Kidney (tissue), 13 donors: ENCODE measurements at regions not wholly inside any gene's neighbourhood (a gene's known extent, or its start where the extent isn't known, plus 50 kb on each side); places are given as distances from the start of the nearest gene placed in this dataset.

Experiments
- DNase-seq, 5 donors: peaks; one replicate each; pipeline ENCODE4 v3.0.0-alpha.2; 2013 to 2020
- FAIRE-seq: peaks from 2 replicates; lab custom pipeline; 2012; peaks lifted over from hg19 to GRCh38; lab: Jason Lieb, UNC
- H3K27ac ChIP-seq, 2 donors: one replicate each; pipeline ENCODE4 v1.7.0; 2013; ENCODE audit warnings: low read depth in 2 of 2, low read length in 2 of 2, inconsistent platforms in 1 of 2
- H3K27me3 ChIP-seq: one replicate; pipeline ENCODE4 v1.7.1; 2013; ENCODE audit warnings: low read length, inconsistent platforms; ENCODE audit not compliant: control insufficient read depth, insufficient read depth
- H3K36me3 ChIP-seq, 3 donors: one replicate each; pipeline versions ENCODE4 v1.7.0 to v1.7.1; 2013; ENCODE audit warnings: low read length in 3 of 3, control low read depth in 1 of 3, inconsistent platforms in 1 of 3; ENCODE audit not compliant: insufficient read depth in 3 of 3, control insufficient read depth in 2 of 3
- H3K4me1 ChIP-seq, 3 donors: one replicate each; pipeline versions ENCODE4 v1.7.0 to v1.7.1; 2013; ENCODE audit warnings: low read length in 3 of 3, inconsistent platforms in 1 of 3, low read depth in 1 of 3; ENCODE audit not compliant: control insufficient read depth in 2 of 3, insufficient read depth in 2 of 3
- H3K4me3 ChIP-seq, 3 donors: one replicate each; pipeline versions ENCODE4 v1.7.0 to v1.8.1; 2013; ENCODE audit warnings: low read length in 3 of 3, control low read depth in 1 of 3, inconsistent platforms in 1 of 3
- H3K9ac ChIP-seq, 3 donors: one replicate each; pipeline versions ENCODE4 v1.7.0 to v1.7.1; 2013; ENCODE audit warnings: low read length in 3 of 3, control low read depth in 1 of 3, inconsistent platforms in 1 of 3
- H3K9me3 ChIP-seq, 3 donors: one replicate each; pipeline versions ENCODE4 v1.7.0 to v1.7.1; 2013; ENCODE audit warnings: low read length in 3 of 3, control low read depth in 1 of 3, inconsistent platforms in 1 of 3; ENCODE audit not compliant: control insufficient read depth in 2 of 3, insufficient read depth in 1 of 3
- intact Hi-C: fragments of 100-400 bp; cut with DNase I; formaldehyde crosslinking; loops from one replicate; pipeline ENCODE4 v1.11.1; 2022
- TF ChIP-seq, protein P1 (sequence below): IDR thresholded peaks from 3 replicates; pipeline ENCODE4 v1.5.1; 2012; ENCODE audit warnings: mild to moderate bottlenecking, moderate library complexity, borderline replicate concordance; ENCODE audit not compliant: insufficient read depth; ENCODE audit errors: extremely low read depth
- donor health status: control.
- donor health status: control.
- donor health status: control.
- donor health status: control.
- donor health status: control.
- donor health status: DM: yes; HTN: yes; CAD: no.
- donor health status: Normal renal cell carcinoma (clear cell type).

DNA sequence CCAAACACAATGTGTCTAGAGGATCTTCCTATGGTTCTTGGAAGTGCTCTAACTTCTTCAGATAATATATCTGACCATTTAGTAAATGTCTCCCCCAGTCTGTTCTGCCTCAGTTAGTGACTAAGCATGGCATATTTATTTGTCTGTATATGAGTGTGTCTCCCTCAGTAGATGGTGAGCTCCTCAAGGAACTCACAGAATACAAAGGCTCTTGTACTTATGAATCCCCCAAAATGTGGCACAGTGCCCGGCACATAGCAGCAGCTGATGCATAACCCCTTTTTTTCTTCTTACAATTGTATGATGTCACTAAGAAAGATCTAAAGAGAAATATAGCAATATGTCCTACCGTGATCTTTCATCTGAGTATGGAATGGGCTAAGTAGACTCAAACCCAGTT lies 264.7 kb upstream of the PRICKLE1 start:
- H3K4me3 ChIP-seq, result no peak overlapping the region
- no peaks in the 10 kb centered on the region for H3K36me3 ChIP-seq
- intact Hi-C loops, result no loop called here
- H3K9ac ChIP-seq, result no peak overlapping the region
- H3K27me3 ChIP-seq, result no peaks in the 10 kb centered on the region
- DNase-seq, result no peak
- TF ChIP-seq, protein P1, sequence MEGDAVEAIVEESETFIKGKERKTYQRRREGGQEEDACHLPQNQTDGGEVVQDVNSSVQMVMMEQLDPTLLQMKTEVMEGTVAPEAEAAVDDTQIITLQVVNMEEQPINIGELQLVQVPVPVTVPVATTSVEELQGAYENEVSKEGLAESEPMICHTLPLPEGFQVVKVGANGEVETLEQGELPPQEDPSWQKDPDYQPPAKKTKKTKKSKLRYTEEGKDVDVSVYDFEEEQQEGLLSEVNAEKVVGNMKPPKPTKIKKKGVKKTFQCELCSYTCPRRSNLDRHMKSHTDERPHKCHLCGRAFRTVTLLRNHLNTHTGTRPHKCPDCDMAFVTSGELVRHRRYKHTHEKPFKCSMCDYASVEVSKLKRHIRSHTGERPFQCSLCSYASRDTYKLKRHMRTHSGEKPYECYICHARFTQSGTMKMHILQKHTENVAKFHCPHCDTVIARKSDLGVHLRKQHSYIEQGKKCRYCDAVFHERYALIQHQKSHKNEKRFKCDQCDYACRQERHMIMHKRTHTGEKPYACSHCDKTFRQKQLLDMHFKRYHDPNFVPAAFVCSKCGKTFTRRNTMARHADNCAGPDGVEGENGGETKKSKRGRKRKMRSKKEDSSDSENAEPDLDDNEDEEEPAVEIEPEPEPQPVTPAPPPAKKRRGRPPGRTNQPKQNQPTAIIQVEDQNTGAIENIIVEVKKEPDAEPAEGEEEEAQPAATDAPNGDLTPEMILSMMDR, result no peak
- no peaks in the 10 kb centered on the region for H3K9me3 ChIP-seq
- no peaks in the 10 kb centered on the region for H3K4me1 ChIP-seq
- no peak overlapping the region for H3K27ac ChIP-seq
- FAIRE-seq, result no peak

DNA sequence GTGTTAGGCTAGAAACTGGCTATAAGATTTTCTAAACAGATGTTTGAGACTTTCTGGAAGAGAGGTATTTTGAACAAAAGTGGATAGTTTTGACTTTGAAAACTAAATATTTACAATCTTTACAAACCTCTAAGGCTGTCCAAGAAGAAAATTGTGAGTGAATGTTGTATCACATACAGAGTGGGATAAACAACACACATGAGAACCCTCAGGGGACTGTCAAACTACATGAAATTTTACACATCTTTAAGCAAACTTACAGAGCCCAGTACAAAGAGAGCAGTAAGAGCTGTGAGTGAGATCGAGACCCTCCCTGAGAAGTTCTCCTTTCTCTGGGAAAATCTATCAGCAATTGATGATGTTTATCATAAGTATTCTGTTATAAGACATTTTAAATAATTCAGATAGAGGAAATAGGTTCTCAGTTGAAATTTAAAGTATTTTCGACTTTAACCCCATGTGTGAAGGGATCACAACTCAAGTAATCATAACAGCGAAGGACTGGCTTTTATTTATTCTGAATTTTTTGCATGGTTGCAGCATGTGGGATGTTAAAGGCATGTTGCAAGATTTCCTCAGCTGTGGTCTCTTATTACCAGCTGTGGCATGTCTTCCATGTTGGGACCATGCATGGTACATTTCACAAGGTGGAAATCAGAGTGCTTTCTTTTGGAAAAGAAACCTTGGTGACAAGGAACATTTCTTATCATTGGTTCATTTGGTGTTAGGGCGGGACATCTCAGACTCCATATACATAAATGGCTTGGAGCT lies 264.0 kb upstream of the PRICKLE1 start:
- TF ChIP-seq, protein P1, result no peak
- H3K4me1 ChIP-seq, result no peaks in the 10 kb centered on the region
- no peak overlapping the region for H3K9ac ChIP-seq
- intact Hi-C loops, result no loop called here
- H3K9me3 ChIP-seq, result no peaks in the 10 kb centered on the region
- H3K4me3 ChIP-seq, result no peak overlapping the region
- no peaks in the 10 kb centered on the region for H3K36me3 ChIP-seq
- DNase-seq (no peak), FAIRE-seq (no peak)
- H3K27ac ChIP-seq, result no peak overlapping the region
- no peaks in the 10 kb centered on the region for H3K27me3 ChIP-seq

DNA sequence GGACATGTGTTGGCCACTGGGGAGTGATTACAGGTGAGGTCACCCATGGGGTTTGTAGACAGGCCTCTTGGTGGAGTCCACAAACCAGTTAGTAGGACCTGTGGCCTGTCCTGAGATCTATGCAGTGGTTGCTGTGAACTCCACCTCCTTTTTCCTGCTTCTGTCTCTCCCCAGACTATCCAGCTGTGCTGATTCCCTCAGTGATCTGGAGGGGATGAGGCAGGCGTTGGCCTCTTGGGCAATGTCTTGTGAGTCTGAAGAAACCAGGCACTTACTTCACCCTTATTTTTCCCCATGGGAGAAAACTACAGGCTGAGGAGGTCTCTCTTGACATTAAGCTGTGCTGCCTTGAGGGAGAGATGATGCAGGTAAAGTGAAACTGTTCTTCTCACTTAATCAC lies 257.2 kb upstream of the PRICKLE1 start:
- H3K4me1 ChIP-seq, result no peaks in the 10 kb centered on the region
- TF ChIP-seq, protein P1, result no peak
- H3K9ac ChIP-seq, result no peak overlapping the region
- no peaks in the 10 kb centered on the region for H3K9me3 ChIP-seq
- no peak for DNase-seq
- no peak overlapping the region for H3K27ac ChIP-seq
- no peak for FAIRE-seq
- H3K27me3 ChIP-seq, result no peaks in the 10 kb centered on the region
- intact Hi-C loops, result no loop called here
- no peaks in the 10 kb centered on the region for H3K36me3 ChIP-seq
- H3K4me3 ChIP-seq, result no peak overlapping the region
